ENCODE measurements at regions not wholly inside any gene's neighbourhood (a gene's known extent, or its start where the extent isn't known, plus 50 kb on each side); places are given as distances from the start of the nearest gene placed in this dataset.

DNA sequence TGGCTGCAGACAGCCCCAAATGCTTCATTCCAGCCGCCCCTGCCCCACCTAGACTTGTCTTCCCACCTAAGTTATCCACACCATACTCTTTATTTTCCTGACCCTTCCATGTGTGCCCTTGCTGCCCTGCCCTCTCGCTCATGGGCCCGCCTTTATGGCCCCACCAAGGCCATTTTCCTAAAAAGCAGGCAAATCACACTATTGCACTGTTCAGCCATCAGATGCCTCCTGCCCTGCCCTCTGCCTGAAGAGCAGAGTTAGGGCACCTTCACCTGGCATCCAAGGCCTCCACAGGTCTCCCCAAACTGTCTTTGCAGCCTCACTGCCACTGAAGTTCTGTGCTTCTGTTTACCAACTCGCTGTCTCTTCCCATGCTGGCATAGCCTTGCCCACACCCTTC lies 496.7 kb downstream of the EIPR1 start:
- TF ChIP-seq, protein P1, sequence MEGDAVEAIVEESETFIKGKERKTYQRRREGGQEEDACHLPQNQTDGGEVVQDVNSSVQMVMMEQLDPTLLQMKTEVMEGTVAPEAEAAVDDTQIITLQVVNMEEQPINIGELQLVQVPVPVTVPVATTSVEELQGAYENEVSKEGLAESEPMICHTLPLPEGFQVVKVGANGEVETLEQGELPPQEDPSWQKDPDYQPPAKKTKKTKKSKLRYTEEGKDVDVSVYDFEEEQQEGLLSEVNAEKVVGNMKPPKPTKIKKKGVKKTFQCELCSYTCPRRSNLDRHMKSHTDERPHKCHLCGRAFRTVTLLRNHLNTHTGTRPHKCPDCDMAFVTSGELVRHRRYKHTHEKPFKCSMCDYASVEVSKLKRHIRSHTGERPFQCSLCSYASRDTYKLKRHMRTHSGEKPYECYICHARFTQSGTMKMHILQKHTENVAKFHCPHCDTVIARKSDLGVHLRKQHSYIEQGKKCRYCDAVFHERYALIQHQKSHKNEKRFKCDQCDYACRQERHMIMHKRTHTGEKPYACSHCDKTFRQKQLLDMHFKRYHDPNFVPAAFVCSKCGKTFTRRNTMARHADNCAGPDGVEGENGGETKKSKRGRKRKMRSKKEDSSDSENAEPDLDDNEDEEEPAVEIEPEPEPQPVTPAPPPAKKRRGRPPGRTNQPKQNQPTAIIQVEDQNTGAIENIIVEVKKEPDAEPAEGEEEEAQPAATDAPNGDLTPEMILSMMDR (conservative IDR thresholded peaks at IDR 0.05; ENCODE audit: low read length) = no peak
- TF ChIP-seq EZH2phosphoT487 (IDR thresholded peaks at IDR 0.05; ENCODE audit: borderline replicate concordance, low read depth, low read length) = no peak
- ChIA-PET POLR2A (no interaction called here), CTCF (ENCODE audit: unreplicated experiment) (no interaction called here)
- Histone ChIP-seq H3K36me3 (ENCODE audit: insufficient read depth, low read length) (no peaks in the 10 kb centered on the region), H4K20me1 (ENCODE audit: insufficient read depth, low read length) (no peaks in the 10 kb centered on the region), H3K79me2 (ENCODE audit: insufficient read depth, low read depth, low read length) (no peaks in the 10 kb centered on the region), H3K9me2 (ENCODE audit: insufficient read depth, low read length) (no peaks in the 10 kb centered on the region), H3K27ac (ENCODE audit: low read depth, low read length, poor library complexity, severe bottlenecking) (no peak overlapping the region), H3K4me1 (ENCODE audit: insufficient read depth, low read length, poor library complexity, severe bottlenecking) (peaks cover 15% of the 10 kb centered on the region), H3K9me3 (ENCODE audit: low read length) (peaks cover 6% of the 10 kb centered on the region; the same call in 1 of the 2 replicates), H3K4me2 (ENCODE audit: low read length) (no peak overlapping the region), H3K4me3 (ENCODE audit: low read depth, low read length, poor library complexity, severe bottlenecking) (no peak overlapping the region), H2AFZ (ENCODE audit: low read length) (no peak overlapping the region)
- intact Hi-C loops (cut with micrococcal nuclease; ENCODE audit: unreplicated experiment) = no loop called here
- no peak for DNase-seq (ENCODE audit: low spot score)
- no TSS peak for BruUV-seq (replicated peaks)

- no peaks in the 10 kb centered on the region for H3K79me2 ChIP-seq (ENCODE audit: insufficient read depth, low read depth, low read length)
- intact Hi-C loops (cut with micrococcal nuclease; ENCODE audit: unreplicated experiment) = no loop called here
- peak overlapping the region; percentile 28; the same call in 1 of the 2 replicates for H3K4me2 ChIP-seq (ENCODE audit: low read length)
- H3K4me3 ChIP-seq (ENCODE audit: low read depth, low read length, poor library complexity, severe bottlenecking) = no peak overlapping the region
- BruUV-seq (replicated peaks) = no TSS peak
- H4K20me1 ChIP-seq (ENCODE audit: insufficient read depth, low read length) = no peaks in the 10 kb centered on the region
- H3K27ac ChIP-seq (ENCODE audit: low read depth, low read length, poor library complexity, severe bottlenecking) = no peak overlapping the region
- H3K4me1 ChIP-seq (ENCODE audit: insufficient read depth, low read length, poor library complexity, severe bottlenecking) = peaks cover 15% of the 10 kb centered on the region
- no peaks in the 10 kb centered on the region for H3K36me3 ChIP-seq (ENCODE audit: insufficient read depth, low read length)
- peak; percentile 69 for DNase-seq (ENCODE audit: low spot score)
- peaks cover 6% of the 10 kb centered on the region; the same call in 1 of the 2 replicates for H3K9me3 ChIP-seq (ENCODE audit: low read length)
- H2AFZ ChIP-seq (ENCODE audit: low read length) = peak overlapping the region; percentile 18; the same call in 1 of the 2 replicates
- ChIA-PET CTCF (ENCODE audit: unreplicated experiment) (interaction anchor here (0.5 kb wide), 1 partner anchor 299 kb away, joined by 10 read pairs; no protein-coding TSS in a partner anchor), POLR2A (interaction anchor here (0.9 kb wide), 1 partner anchor 97 kb away, joined by 3 read pairs; no protein-coding TSS in a partner anchor)
- no peaks in the 10 kb centered on the region for H3K9me2 ChIP-seq (ENCODE audit: insufficient read depth, low read length)
- TF ChIP-seq, protein P1 (conservative IDR thresholded peaks at IDR 0.05; ENCODE audit: low read length) = no peak
- TF ChIP-seq EZH2phosphoT487 (IDR thresholded peaks at IDR 0.05; ENCODE audit: borderline replicate concordance, low read depth, low read length) = no peak
Observed at GRCh38 chr2:2879781-2880180, 497.8 kb downstream of the EIPR1 start.

- no peaks in the 10 kb centered on the region for H3K9me2 ChIP-seq (ENCODE audit: insufficient read depth, low read length)
- H3K4me2 ChIP-seq (ENCODE audit: low read length) = 0 out of 2 replicates have a peak overlapping the region, but pooled peaks have one; percentile 28
- no peaks in the 10 kb centered on the region for H3K36me3 ChIP-seq (ENCODE audit: insufficient read depth, low read length)
- POLR2A ChIA-PET = interaction anchor here (0.9 kb wide), 1 partner anchor 97 kb away, joined by 3 read pairs; no protein-coding TSS in a partner anchor
- peaks cover 15% of the 10 kb centered on the region for H3K4me1 ChIP-seq (ENCODE audit: insufficient read depth, low read length, poor library complexity, severe bottlenecking)
- no peak overlapping the region for H3K4me3 ChIP-seq (ENCODE audit: low read depth, low read length, poor library complexity, severe bottlenecking)
- H3K9me3 ChIP-seq (ENCODE audit: low read length) = peaks cover 6% of the 10 kb centered on the region; the same call in 1 of the 2 replicates
- no peaks in the 10 kb centered on the region for H4K20me1 ChIP-seq (ENCODE audit: insufficient read depth, low read length)
- H2AFZ ChIP-seq (ENCODE audit: low read length) = peak overlapping the region; percentile 18; the same call in 1 of the 2 replicates
- intact Hi-C loops (cut with micrococcal nuclease; ENCODE audit: unreplicated experiment) = no loop called here
- CTCF ChIA-PET (ENCODE audit: unreplicated experiment) = no interaction called here
- no TSS peak for BruUV-seq (replicated peaks)
- no peak overlapping the region for H3K27ac ChIP-seq (ENCODE audit: low read depth, low read length, poor library complexity, severe bottlenecking)
- TF ChIP-seq EZH2phosphoT487 (IDR thresholded peaks at IDR 0.05; ENCODE audit: borderline replicate concordance, low read depth, low read length) = no peak
- TF ChIP-seq, protein P1 (conservative IDR thresholded peaks at IDR 0.05; ENCODE audit: low read length) = no peak
- DNase-seq (ENCODE audit: low spot score) = no peak
- H3K79me2 ChIP-seq (ENCODE audit: insufficient read depth, low read depth, low read length) = no peaks in the 10 kb centered on the region
Observed at GRCh38 chr2:2879071-2879470, 498.5 kb downstream of the EIPR1 start.
